ENCODE measurements at regions not wholly inside any gene's neighbourhood (a gene's known extent, or its start where the extent isn't known, plus 50 kb on each side); places are given as distances from the start of the nearest gene placed in this dataset.

GRCh38 chr11:119902656-119903231 is 173.7 kb upstream of the NECTIN1 start:
- Histone ChIP-seq H2AFZ (ENCODE audit: low read depth, low read length) (peak overlapping the region; percentile 84), H3K36me3 (ENCODE audit: control insufficient read depth, insufficient read depth, low read length) (no peaks in the 10 kb centered on the region), H3K9me3 (replicated peaks; ENCODE audit: control insufficient read depth, insufficient read depth, low read depth, low read length) (no peaks in the 10 kb centered on the region), H3K4me3 (peak overlapping the region; percentile 27), H3K9me1 (ENCODE audit: control insufficient read depth, insufficient read depth, low read length) (no peaks in the 10 kb centered on the region), H3K79me2 (ENCODE audit: control insufficient read depth, insufficient read depth, low read length) (no peaks in the 10 kb centered on the region), H4K20me1 (replicated peaks; ENCODE audit: control insufficient read depth, insufficient read depth, low read length) (no peaks in the 10 kb centered on the region; the same call in 1 of the 2 replicates), H3K27me3 (ENCODE audit: control insufficient read depth in 2 of 2, insufficient read depth in 2 of 2, low read length in 2 of 2) (peaks cover 4 to 27% of the 10 kb centered on the region in 2 experiments; a peak in 3 of 5 replicates), H3K9ac (ENCODE audit: insufficient read depth in 1 of 2, low read depth in 2 of 2, low read length in 2 of 2) (peak overlapping the region in 1 of 2 experiments; percentile 36; a peak in 1 of 4 replicates), H3K4me1 (replicated peaks in 1 of 2; ENCODE audit: control insufficient read depth in 2 of 2, insufficient read depth in 2 of 2, low read length in 2 of 2) (no peaks in the 10 kb centered on the region), H3K27ac (ENCODE audit: extremely low read depth, low read depth, low read length) (no peak overlapping the region), H3K4me2 (ENCODE audit: insufficient read depth, low read length) (peak overlapping the region; percentile 64)
- intact Hi-C loops (cut with micrococcal nuclease), result no loop called here
- in situ Hi-C loops (cut with MboI), result no loop called here
- 1% methylated on average over 9 of the region's 9 CpGs for WGBS (ENCODE audit: insufficient coverage, low coverage, missing lambda C conversion rate)
- FAIRE-seq, result no peak
- ChIA-PET CTCF (ENCODE audit: low intra/inter-chr PET ratio) (no interaction called here), POLR2A (interaction anchor here (0.7 to 1.0 kb wide), 2 partner anchors 11 kb away, joined by 3 to 6 read pairs; no protein-coding TSS in a partner anchor)
- no TSS peak for BruUV-seq (replicated peaks)
- peak; percentile 87 for ATAC-seq
- DNase-seq (ENCODE audit: extremely low read depth in 1 of 4, low spot score in 3 of 4), result peak in 1 of 4 experiments; percentile 37
- TF ChIP-seq HDAC3 (IDR thresholded peaks at IDR 0.05; ENCODE audit: borderline replicate concordance, partially characterized antibody) (peak; percentile 13), ZNF766 (CRISPR knock-in tag; conservative IDR thresholded peaks at IDR 0.05) (peak; percentile 87), KDM5B (IDR thresholded peaks at IDR 0.05; ENCODE audit: insufficient replicate concordance, low read depth, low read length) (peak; percentile 39), STAT5A (IDR thresholded peaks at IDR 0.05; ENCODE audit: borderline replicate concordance, low read length) (0 out of 2 replicates have a peak, but pooled peaks have one; percentile 14), MEIS2 (IDR thresholded peaks at IDR 0.05; ENCODE audit: partially characterized antibody) (peak; percentile 57), BCLAF1 (IDR thresholded peaks at IDR 0.05; ENCODE audit: borderline replicate concordance in 1 of 2, control insufficient read depth in 1 of 2, low read depth in 2 of 2, low read length in 1 of 2) (no peak), MAFF (IDR thresholded peaks at IDR 0.05; ENCODE audit: low read length) (0 out of 2 replicates have a peak, but pooled peaks have one; percentile 11), HEY1 (CRISPR knock-in tag; IDR thresholded peaks at IDR 0.05; ENCODE audit: borderline replicate concordance) (0 out of 2 replicates have a peak, but pooled peaks have one; percentile 55), RCOR1 (IDR thresholded peaks at IDR 0.05; ENCODE audit: borderline replicate concordance in 1 of 2, low read depth in 2 of 2, low read length in 2 of 2) (peak in 1 of 2 experiments; percentile 71; a peak in 2 of 4 replicates), U2AF1 (optimal IDR thresholded peaks at IDR 0.05; ENCODE audit: low read depth, low read length) (no peak), GTF2E2 (tag; IDR thresholded peaks at IDR 0.05) (no peak), CHD2 (IDR thresholded peaks at IDR 0.05; ENCODE audit: low read depth, low read length) (peak; percentile 93), ATF4 (CRISPR knock-in tag; IDR thresholded peaks at IDR 0.05) (no peak), KDM1A (IDR thresholded peaks at IDR 0.05) (0 out of 4 replicates have a peak, but pooled peaks of 1 of the 2 experiments have one; percentile 15), ILF3 (IDR thresholded peaks at IDR 0.05; ENCODE audit: borderline replicate concordance) (no peak), PHF8 (IDR thresholded peaks at IDR 0.05; ENCODE audit: borderline replicate concordance, low read length) (peak; percentile 49; the same call in 1 of the 2 replicates), IRF1 (CRISPR knock-in tag; IDR thresholded peaks at IDR 0.05; ENCODE audit: borderline replicate concordance) (no peak)

Measured in K562 (cell line).